GM12872 (cell line): ENCODE measurements at regions not wholly inside any gene's neighbourhood (a gene's known extent, or its start where the extent isn't known, plus 50 kb on each side); places are given as distances from the start of the nearest gene placed in this dataset.

Experiments used
- CTCF ChIP-seq: IDR thresholded peaks from 3 replicates; pipeline ENCODE4 v1.5.1; 2011; ENCODE audit warnings: low read depth, mild to moderate bottlenecking, low read length, moderate library complexity; ENCODE audit not compliant: insufficient read depth

GRCh38 chr6:138571181-138571580 lies 71.9 kb upstream of the NHSL1 start:
- no peak for TF ChIP-seq CTCF

- TF ChIP-seq CTCF: no peak
These were observed 72.4 kb upstream of the NHSL1 start for GRCh38 chr6:138571585-138572166.

GRCh38 chr6:138572167-138572875 lies 73.0 kb upstream of the NHSL1 start:
- TF ChIP-seq CTCF: no peak

- TF ChIP-seq CTCF: no peak
These were observed 73.6 kb upstream of the NHSL1 start for GRCh38 chr6:138572885-138573284.

GRCh38 chr6:138575257-138575656 lies 76.0 kb upstream of the NHSL1 start:
- TF ChIP-seq CTCF: no peak

GRCh38 chr6:138576313-138576712 lies 77.0 kb upstream of the NHSL1 start:
- TF ChIP-seq CTCF: no peak

- no peak for TF ChIP-seq CTCF
These were observed 78.0 kb upstream of the NHSL1 start for GRCh38 chr6:138577151-138577915.
